Daoy (cell line): ENCODE measurements at regions not wholly inside any gene's neighbourhood (a gene's known extent, or its start where the extent isn't known, plus 50 kb on each side); places are given as distances from the start of the nearest gene placed in this dataset.

Experiments used
- DNase-seq: peaks from one replicate; pipeline ENCODE4 v3.0.0-alpha.2; 2015; ENCODE audit warnings: low read depth

GRCh38 chr3:124577494-124578167 is 152.6 kb upstream of the UMPS start:
- no peak for DNase-seq

- no peak for DNase-seq
Observed at GRCh38 chr3:124579641-124580040, 150.6 kb upstream of the UMPS start.

GRCh38 chr3:124582196-124582595 is 148.1 kb upstream of the UMPS start:
- DNase-seq = peak; percentile 16

GRCh38 chr3:124582621-124583395 is 147.4 kb upstream of the UMPS start:
- DNase-seq = peak; percentile 30

GRCh38 chr3:124584245-124584551 is 146.1 kb upstream of the UMPS start:
- DNase-seq = no peak

- peak; percentile 81 for DNase-seq
Observed at GRCh38 chr3:124584552-124585391, 145.5 kb upstream of the UMPS start.

- no peak for DNase-seq
Observed at GRCh38 chr3:124586126-124587052, 143.9 kb upstream of the UMPS start.

GRCh38 chr3:124587053-124587408 is 143.2 kb upstream of the UMPS start:
- DNase-seq = peak; percentile 60

GRCh38 chr3:124588036-124588435 is 142.2 kb upstream of the UMPS start:
- no peak for DNase-seq

GRCh38 chr3:124588794-124589193 is 141.5 kb upstream of the UMPS start:
- DNase-seq = no peak

GRCh38 chr3:124591699-124592098 is 138.6 kb upstream of the UMPS start:
- no peak for DNase-seq

- no peak for DNase-seq
Observed at GRCh38 chr3:124592658-124593441, 137.4 kb upstream of the UMPS start.

GRCh38 chr3:124593442-124593829 is 136.8 kb upstream of the UMPS start:
- no peak for DNase-seq

GRCh38 chr3:124594581-124594980 is 135.7 kb upstream of the UMPS start:
- DNase-seq = no peak

- no peak for DNase-seq
Observed at GRCh38 chr3:124597273-124597672, 133.0 kb upstream of the UMPS start.

GRCh38 chr3:124597979-124598378 is 132.3 kb upstream of the UMPS start:
- DNase-seq = no peak

GRCh38 chr3:124599147-124599765 is 131.0 kb upstream of the UMPS start:
- no peak for DNase-seq

- peak; percentile 68 for DNase-seq
Observed at GRCh38 chr3:124599779-124600693, 130.2 kb upstream of the UMPS start.

GRCh38 chr3:124600765-124601164 is 129.5 kb upstream of the UMPS start:
- peak; percentile 51 for DNase-seq
